C4-2B (cell line): ENCODE measurements at regions not wholly inside any gene's neighbourhood (a gene's known extent, or its start where the extent isn't known, plus 50 kb on each side); places are given as distances from the start of the nearest gene placed in this dataset.

ENCODE experiments used
- CTCF ChIP-seq: fragments of 450-650 bp; conservative IDR thresholded peaks from 2 replicates; pipeline ENCODE4 v1.5.1; 2017; ENCODE audit warnings: mild to moderate bottlenecking
- ZFX ChIP-seq: fragments of 450-650 bp; IDR thresholded peaks from 2 replicates; pipeline ENCODE4 v1.6.1; 2017

- TF ChIP-seq CTCF (no peak), ZFX (no peak)
These were observed 115.2 kb downstream of the SLC5A7 start for GRCh38 chr2:108101481-108101880.
